NCI-H82 treated with DMSO at 0.1 percent for 48 hours (cell line): ENCODE measurements at regions not wholly inside any gene's neighbourhood (a gene's known extent, or its start where the extent isn't known, plus 50 kb on each side); places are given as distances from the start of the nearest gene placed in this dataset.
"Not testable (repeated sequence)": the region's sequence is repeated elsewhere in the genome, so short reads cannot be mapped to it uniquely, and the experiment has no call there.

ENCODE experiments used
- DNase-seq: peaks from one replicate; lab custom pipeline; 2025; ENCODE audit not compliant: unreplicated experiment; lab: John Stamatoyannopoulos, UW

GRCh38 chr1:213324859-213325258 is 273.8 kb downstream of the RPS6KC1 start:
- no peak for DNase-seq

GRCh38 chr1:213325482-213325881 is 274.4 kb downstream of the RPS6KC1 start:
- DNase-seq, result no peak

- DNase-seq, result no peak
Measured at GRCh38 chr1:213326281-213327016, 275.4 kb downstream of the RPS6KC1 start.

- no peak for DNase-seq
Measured at GRCh38 chr1:213327017-213327667, 276.1 kb downstream of the RPS6KC1 start.

- no peak for DNase-seq
Measured at GRCh38 chr1:213329406-213330008, 278.5 kb downstream of the RPS6KC1 start.

GRCh38 chr1:213330281-213330680 is 279.2 kb downstream of the RPS6KC1 start:
- DNase-seq, result no peak

GRCh38 chr1:213331631-213332175 is 280.7 kb downstream of the RPS6KC1 start:
- DNase-seq, result no peak

GRCh38 chr1:213332491-213332890 is 281.4 kb downstream of the RPS6KC1 start:
- DNase-seq, result no peak

GRCh38 chr1:213333121-213333520 is 282.1 kb downstream of the RPS6KC1 start:
- no peak for DNase-seq

GRCh38 chr1:213335084-213335483 is 284.0 kb downstream of the RPS6KC1 start:
- peak; percentile 93 for DNase-seq

GRCh38 chr1:213337025-213337678 is 286.1 kb downstream of the RPS6KC1 start:
- no peak for DNase-seq

- DNase-seq, result no peak
Measured at GRCh38 chr1:213340593-213340992, 289.6 kb downstream of the RPS6KC1 start.

- no peak for DNase-seq
Measured at GRCh38 chr1:213345621-213346020, 294.6 kb downstream of the RPS6KC1 start.

- DNase-seq, result no peak
Measured at GRCh38 chr1:213357403-213357802, 306.4 kb downstream of the RPS6KC1 start.

- DNase-seq, result not testable (repeated sequence)
Measured at GRCh38 chr1:213358368-213358767, 307.3 kb downstream of the RPS6KC1 start.

- no peak for DNase-seq
Measured at GRCh38 chr1:213362598-213362997, 311.6 kb downstream of the RPS6KC1 start.

GRCh38 chr1:213366141-213366831 is 315.2 kb downstream of the RPS6KC1 start:
- no peak for DNase-seq

GRCh38 chr1:213369465-213369864 is 318.4 kb downstream of the RPS6KC1 start:
- peak; percentile 30 for DNase-seq

- DNase-seq, result no peak
Measured at GRCh38 chr1:213370523-213370922, 319.5 kb downstream of the RPS6KC1 start.

- DNase-seq, result no peak
Measured at GRCh38 chr1:213371525-213371846, 320.4 kb downstream of the RPS6KC1 start.
